ENCODE measurements at regions not wholly inside any gene's neighbourhood (a gene's known extent, or its start where the extent isn't known, plus 50 kb on each side); places are given as distances from the start of the nearest gene placed in this dataset.

- Mint-ChIP-seq H3K4me3 (ENCODE audit: unreplicated experiment) (no peak overlapping the region), H3K27ac (ENCODE audit: low read depth, unreplicated experiment) (no peak overlapping the region), H3K9me3 (ENCODE audit: unreplicated experiment) (no peaks in the 10 kb centered on the region), H3K27me3 (ENCODE audit: insufficient read depth, unreplicated experiment) (peaks cover 35% of the 10 kb centered on the region), H3K36me3 (ENCODE audit: insufficient read depth, unreplicated experiment) (peaks cover 7% of the 10 kb centered on the region), H3K4me1 (ENCODE audit: insufficient read depth, unreplicated experiment) (no peaks in the 10 kb centered on the region)
- CTCF ChIA-PET: no interaction called here
- no peak for DNase-seq (ENCODE audit: unreplicated experiment)
- no peak for TF ChIP-seq CTCF (IDR thresholded peaks at IDR 0.05; ENCODE audit: unreplicated experiment)
- no TSS peak for BruUV-seq (replicated peaks)
- intact Hi-C loops (cut with micrococcal nuclease): no loop called here
- POLR2A ChIA-PET: no interaction called here
These were observed 88.0 kb downstream of the RPLP1 start for GRCh38 chr15:69540622-69541021.

- DNase-seq (ENCODE audit: unreplicated experiment): no peak
- no peak overlapping the region for H3K27ac Mint-ChIP-seq (ENCODE audit: low read depth, unreplicated experiment)
- BruUV-seq (replicated peaks): no TSS peak
- H3K4me1 Mint-ChIP-seq (ENCODE audit: insufficient read depth, unreplicated experiment): no peaks in the 10 kb centered on the region
- H3K4me3 Mint-ChIP-seq (ENCODE audit: unreplicated experiment): no peak overlapping the region
- H3K9me3 Mint-ChIP-seq (ENCODE audit: unreplicated experiment): no peaks in the 10 kb centered on the region
- H3K36me3 Mint-ChIP-seq (ENCODE audit: insufficient read depth, unreplicated experiment): peaks cover 7% of the 10 kb centered on the region
- H3K27me3 Mint-ChIP-seq (ENCODE audit: insufficient read depth, unreplicated experiment): peaks cover 35% of the 10 kb centered on the region
- ChIA-PET POLR2A (interaction anchor here (0.7 kb wide), 1 partner anchor 16 kb away, joined by 3 read pairs; no protein-coding TSS in a partner anchor), CTCF (no interaction called here)
- intact Hi-C loops (cut with micrococcal nuclease): no loop called here
- TF ChIP-seq CTCF (IDR thresholded peaks at IDR 0.05; ENCODE audit: unreplicated experiment): no peak
These were observed 89.4 kb downstream of the RPLP1 start for GRCh38 chr15:69542028-69542427.

- Mint-ChIP-seq H3K4me3 (ENCODE audit: unreplicated experiment) (no peak overlapping the region), H3K27me3 (ENCODE audit: insufficient read depth, unreplicated experiment) (peaks cover 46% of the 10 kb centered on the region), H3K9me3 (ENCODE audit: unreplicated experiment) (no peaks in the 10 kb centered on the region), H3K36me3 (ENCODE audit: insufficient read depth, unreplicated experiment) (peaks cover 7% of the 10 kb centered on the region), H3K4me1 (ENCODE audit: insufficient read depth, unreplicated experiment) (no peaks in the 10 kb centered on the region), H3K27ac (ENCODE audit: low read depth, unreplicated experiment) (no peak overlapping the region)
- ChIA-PET POLR2A (interaction anchor here (0.6 kb wide), 1 partner anchor 11 kb away, joined by 3 read pairs; no protein-coding TSS in a partner anchor), CTCF (interaction anchor here (0.6 to 1.3 kb wide), 2 partner anchors 68 to 1348 kb away, joined by 3 read pairs; no protein-coding TSS in a partner anchor)
- no TSS peak for BruUV-seq (replicated peaks)
- intact Hi-C loops (cut with micrococcal nuclease): no loop called here
- no peak for DNase-seq (ENCODE audit: unreplicated experiment)
- no peak for TF ChIP-seq CTCF (IDR thresholded peaks at IDR 0.05; ENCODE audit: unreplicated experiment)
These were observed 91.2 kb downstream of the RPLP1 start for GRCh38 chr15:69543681-69544364.

GRCh38 chr15:69544365-69545113, 91.9 kb downstream of the RPLP1 start:
- Mint-ChIP-seq H3K36me3 (ENCODE audit: insufficient read depth, unreplicated experiment) (peaks cover 6% of the 10 kb centered on the region), H3K9me3 (ENCODE audit: unreplicated experiment) (no peaks in the 10 kb centered on the region), H3K27me3 (ENCODE audit: insufficient read depth, unreplicated experiment) (peaks cover 50% of the 10 kb centered on the region), H3K4me3 (ENCODE audit: unreplicated experiment) (no peak overlapping the region), H3K27ac (ENCODE audit: low read depth, unreplicated experiment) (no peak overlapping the region), H3K4me1 (ENCODE audit: insufficient read depth, unreplicated experiment) (no peaks in the 10 kb centered on the region)
- CTCF ChIA-PET: interaction anchor here (0.6 to 1.3 kb wide), 2 partner anchors 69 to 1347 kb away, joined by 3 read pairs; no protein-coding TSS in a partner anchor
- intact Hi-C loops (cut with micrococcal nuclease): no loop called here
- no peak for DNase-seq (ENCODE audit: unreplicated experiment)
- TF ChIP-seq CTCF (IDR thresholded peaks at IDR 0.05; ENCODE audit: unreplicated experiment): no peak
- POLR2A ChIA-PET: interaction anchor here (1.1 kb wide), 1 partner anchor 13 kb away, joined by 3 read pairs; no protein-coding TSS in a partner anchor
- BruUV-seq (replicated peaks): no TSS peak
